ACC112 (cell line): ENCODE measurements at regions not wholly inside any gene's neighbourhood (a gene's known extent, or its start where the extent isn't known, plus 50 kb on each side); places are given as distances from the start of the nearest gene placed in this dataset.

Experiments used
- H2AFZ ChIP-seq: fragments of 200-600 bp; sonication (generic); one replicate; pipeline ENCODE4 v1.6.0; 2017; ENCODE audit warnings: antibody characterized with exemption, low read length; ENCODE audit not compliant: unreplicated experiment
- H3K27ac ChIP-seq: fragments of 200-600 bp; sonication (generic); 2 replicates; pipeline ENCODE4 v1.5.1; 2014; ENCODE audit warnings: low read depth, mild to moderate bottlenecking, antibody characterized with exemption, low read length, moderate library complexity
- H3K27me3 ChIP-seq: fragments of 200-600 bp; sonication (generic); 2 replicates; pipeline ENCODE4 v1.6.1; 2014; ENCODE audit warnings: mild to moderate bottlenecking, antibody characterized with exemption, low read length, moderate library complexity, mixed read lengths; ENCODE audit not compliant: insufficient read depth
- H3K36me3 ChIP-seq: fragments of 200-600 bp; sonication (generic); 2 replicates; pipeline ENCODE4 v1.6.1; 2016; ENCODE audit warnings: mild to moderate bottlenecking, antibody characterized with exemption, low read length, moderate library complexity, mixed read lengths; ENCODE audit not compliant: insufficient read depth
- H3K4me1 ChIP-seq: fragments of 200-600 bp; sonication (generic); one replicate; pipeline ENCODE4 v1.6.1; 2016; ENCODE audit warnings: low read length, mixed read lengths; ENCODE audit not compliant: insufficient read depth, unreplicated experiment, control insufficient read depth
- H3K4me3 ChIP-seq: fragments of 200-600 bp; sonication (generic); 2 replicates; pipeline ENCODE4 v1.5.1; 2014; ENCODE audit warnings: mild to moderate bottlenecking, low read depth, low read length
- H3K79me2 ChIP-seq: fragments of 200-600 bp; sonication (generic); one replicate; pipeline ENCODE4 v1.6.0; 2016; ENCODE audit warnings: low read length; ENCODE audit not compliant: control insufficient read depth, unreplicated experiment, insufficient read depth

- Histone ChIP-seq H3K36me3 (no peaks in the 10 kb centered on the region), H3K27ac (no peak overlapping the region), H3K79me2 (no peaks in the 10 kb centered on the region), H3K4me1 (no peaks in the 10 kb centered on the region), H3K4me3 (no peak overlapping the region), H3K27me3 (no peaks in the 10 kb centered on the region), H2AFZ (no peak overlapping the region)
Observed at GRCh38 chr20:12593342-12593873, 415.4 kb upstream of the SPTLC3 start.

GRCh38 chr20:12594410-12595088 lies 414.2 kb upstream of the SPTLC3 start:
- Histone ChIP-seq H3K79me2 (no peaks in the 10 kb centered on the region), H3K27me3 (no peaks in the 10 kb centered on the region), H3K4me1 (no peaks in the 10 kb centered on the region), H3K27ac (no peak overlapping the region), H2AFZ (no peak overlapping the region), H3K36me3 (no peaks in the 10 kb centered on the region), H3K4me3 (no peak overlapping the region)

- Histone ChIP-seq H3K36me3 (no peaks in the 10 kb centered on the region), H3K4me1 (no peaks in the 10 kb centered on the region), H3K27me3 (no peaks in the 10 kb centered on the region)
Observed at GRCh38 chr20:12595841-12596240, 412.9 kb upstream of the SPTLC3 start.

GRCh38 chr20:12596863-12597262 lies 411.9 kb upstream of the SPTLC3 start:
- no peaks in the 10 kb centered on the region for H3K4me1 ChIP-seq
- no peak overlapping the region for H3K4me3 ChIP-seq
- no peaks in the 10 kb centered on the region for H3K36me3 ChIP-seq
- no peak overlapping the region for H3K27ac ChIP-seq
- no peaks in the 10 kb centered on the region for H3K79me2 ChIP-seq
- no peak overlapping the region for H2AFZ ChIP-seq
- no peaks in the 10 kb centered on the region for H3K27me3 ChIP-seq

More at GRCh38 chr20:12595841-12596240, 412.9 kb upstream of the SPTLC3 start:
- Histone ChIP-seq H3K79me2 (no peaks in the 10 kb centered on the region), H2AFZ (no peak overlapping the region), H3K27ac (no peak overlapping the region), H3K4me3 (no peak overlapping the region)

GRCh38 chr20:12597551-12597950 lies 411.2 kb upstream of the SPTLC3 start:
- H3K4me1 ChIP-seq = no peaks in the 10 kb centered on the region
- H3K36me3 ChIP-seq = no peaks in the 10 kb centered on the region
- H3K27ac ChIP-seq = no peak overlapping the region
- H2AFZ ChIP-seq = no peak overlapping the region
- H3K79me2 ChIP-seq = no peaks in the 10 kb centered on the region
- H3K27me3 ChIP-seq = no peaks in the 10 kb centered on the region
- H3K4me3 ChIP-seq = no peak overlapping the region

- no peak overlapping the region for H2AFZ ChIP-seq
- H3K27ac ChIP-seq = no peak overlapping the region
- H3K4me1 ChIP-seq = no peaks in the 10 kb centered on the region
- no peaks in the 10 kb centered on the region for H3K27me3 ChIP-seq
- H3K79me2 ChIP-seq = no peaks in the 10 kb centered on the region
- no peak overlapping the region for H3K4me3 ChIP-seq
- no peaks in the 10 kb centered on the region for H3K36me3 ChIP-seq
Observed at GRCh38 chr20:12598894-12599293, 409.9 kb upstream of the SPTLC3 start.

GRCh38 chr20:12599494-12599893 lies 409.3 kb upstream of the SPTLC3 start:
- Histone ChIP-seq H2AFZ (no peak overlapping the region), H3K27me3 (no peaks in the 10 kb centered on the region), H3K27ac (no peak overlapping the region), H3K4me3 (no peak overlapping the region), H3K4me1 (no peaks in the 10 kb centered on the region), H3K36me3 (no peaks in the 10 kb centered on the region), H3K79me2 (no peaks in the 10 kb centered on the region)

GRCh38 chr20:12605751-12606150 lies 403.0 kb upstream of the SPTLC3 start:
- no peak overlapping the region for H2AFZ ChIP-seq
- H3K27ac ChIP-seq = no peak overlapping the region
- no peaks in the 10 kb centered on the region for H3K79me2 ChIP-seq
- no peaks in the 10 kb centered on the region for H3K27me3 ChIP-seq
- no peaks in the 10 kb centered on the region for H3K4me1 ChIP-seq
- no peak overlapping the region for H3K4me3 ChIP-seq
- no peaks in the 10 kb centered on the region for H3K36me3 ChIP-seq

- H3K79me2 ChIP-seq = no peaks in the 10 kb centered on the region
Observed at GRCh38 chr20:12610871-12611270, 397.9 kb upstream of the SPTLC3 start.

GRCh38 chr20:12614764-12615163 lies 394.0 kb upstream of the SPTLC3 start:
- no peak overlapping the region for H2AFZ ChIP-seq
- no peaks in the 10 kb centered on the region for H3K27me3 ChIP-seq
- no peaks in the 10 kb centered on the region for H3K79me2 ChIP-seq
- no peak overlapping the region for H3K27ac ChIP-seq
- no peaks in the 10 kb centered on the region for H3K4me1 ChIP-seq
- H3K4me3 ChIP-seq = no peak overlapping the region
- no peaks in the 10 kb centered on the region for H3K36me3 ChIP-seq

More at GRCh38 chr20:12610871-12611270, 397.9 kb upstream of the SPTLC3 start:
- Histone ChIP-seq H3K4me1 (no peaks in the 10 kb centered on the region), H3K27me3 (no peaks in the 10 kb centered on the region), H2AFZ (no peak overlapping the region), H3K36me3 (no peaks in the 10 kb centered on the region), H3K4me3 (no peak overlapping the region), H3K27ac (no peak overlapping the region)

- Histone ChIP-seq H3K36me3 (no peaks in the 10 kb centered on the region), H3K4me3 (no peak overlapping the region), H3K79me2 (no peaks in the 10 kb centered on the region), H3K27ac (no peak overlapping the region), H2AFZ (no peak overlapping the region), H3K4me1 (no peaks in the 10 kb centered on the region), H3K27me3 (no peaks in the 10 kb centered on the region)
Observed at GRCh38 chr20:12617076-12617475, 391.7 kb upstream of the SPTLC3 start.
